GM23248 (cell line): ENCODE measurements at regions not wholly inside any gene's neighbourhood (a gene's known extent, or its start where the extent isn't known, plus 50 kb on each side); places are given as distances from the start of the nearest gene placed in this dataset.

Source experiments
- EZH2 ChIP-seq: fragments of 200-600 bp; sonication (generic); IDR thresholded peaks from 2 replicates; pipeline ENCODE4 v1.6.1; 2018; ENCODE audit warnings: antibody characterized with exemption, mild to moderate bottlenecking; ENCODE audit not compliant: insufficient read depth, poor library complexity, severe bottlenecking
- EZH2phosphoT487 ChIP-seq: fragments of 200-600 bp; sonication (generic); IDR thresholded peaks from 2 replicates; pipeline ENCODE4 v1.6.1; 2018; ENCODE audit warnings: antibody characterized with exemption, moderate library complexity, mild to moderate bottlenecking, low read depth; ENCODE audit not compliant: insufficient read depth

DNA sequence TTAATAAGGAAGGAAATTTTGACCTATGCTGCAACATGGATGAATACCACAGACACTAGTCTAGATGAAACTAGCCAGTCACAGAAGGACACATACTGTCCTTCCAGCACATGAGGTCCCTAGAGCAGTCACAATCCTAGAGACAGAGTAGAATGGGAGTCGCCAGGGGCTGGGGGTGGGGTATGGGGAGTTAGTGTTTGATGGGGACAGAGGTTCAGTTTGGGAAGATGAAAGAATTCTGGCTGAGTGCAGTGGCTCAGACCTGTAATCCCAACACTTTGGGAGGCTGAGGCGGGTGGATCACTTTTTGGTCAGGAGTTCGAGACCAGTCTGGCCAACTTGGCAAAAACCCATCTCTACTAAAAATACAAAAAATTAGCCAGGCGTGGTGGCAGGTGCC is 99.2 kb downstream of the TPRA1 start:
- no peak for TF ChIP-seq EZH2
- TF ChIP-seq EZH2phosphoT487 = no peak
